ENCODE measurements at regions not wholly inside any gene's neighbourhood (a gene's known extent, or its start where the extent isn't known, plus 50 kb on each side); places are given as distances from the start of the nearest gene placed in this dataset.

DNA sequence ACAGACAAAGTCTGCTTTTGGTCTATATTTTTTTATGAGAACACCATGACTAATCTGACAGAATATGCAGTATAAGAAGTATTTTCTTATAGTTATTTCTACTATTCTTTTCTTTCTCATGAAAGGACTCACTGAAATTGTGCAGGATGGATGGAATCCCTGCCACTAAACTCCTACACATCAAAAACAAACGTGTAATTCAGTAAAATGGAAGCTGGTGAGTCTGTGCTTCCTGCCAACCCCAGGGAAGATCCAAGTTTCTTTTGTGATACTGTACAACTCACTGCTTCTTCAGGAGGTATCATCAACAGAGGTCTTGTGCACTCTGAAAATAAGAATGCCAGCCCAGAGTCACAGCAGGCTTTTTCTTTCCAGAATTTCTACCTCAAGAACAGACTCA lies 241.2 kb downstream of the MRPL39 start:
- dilution Hi-C loops (cut with HindIII; ENCODE audit: low sequenced_read_pairs, unreplicated experiment) (no loop called here), in situ Hi-C loops (cut with MboI; ENCODE audit: low sequenced_read_pairs) (no loop called here), intact Hi-C loops (cut with micrococcal nuclease) (no loop called here)
- H3K56ac ChIP-seq (ENCODE audit: extremely low read depth, insufficient read depth, low read length): no peak overlapping the region
- WGBS, 2 experiments (ENCODE audit: extremely low coverage in 2 of 2, insufficient read length in 1 of 2): no CpG with 5 or more reads among the region's 1 CpG
- no peak overlapping the region for H3K4me3 ChIP-seq (ENCODE audit: insufficient read depth, low read depth, low read length)
- H3K27ac ChIP-seq (ENCODE audit: insufficient read depth, low read length): no peak overlapping the region
- H3K4me2 ChIP-seq (ENCODE audit: low read depth, low read length): no peak overlapping the region
- no peak for ATAC-seq (ENCODE audit: low read depth)
- peak overlapping the region; percentile 5; the same call in 1 of the 3 replicates for H2BK15ac ChIP-seq (ENCODE audit: low read depth, low read length)
- H2BK5ac ChIP-seq (ENCODE audit: low read depth, low read length, poor library complexity, severe bottlenecking): no peak overlapping the region
- no peaks in the 10 kb centered on the region for H3K9me3 ChIP-seq (ENCODE audit: control insufficient read depth, insufficient read depth, low read length)
- CTCF ChIA-PET: interaction anchor here (0.7 kb wide), 1 partner anchor 119 kb away, joined by 3 read pairs; no protein-coding TSS in a partner anchor
- H3K36me3 ChIP-seq (ENCODE audit: control insufficient read depth, insufficient read depth, low read length): no peaks in the 10 kb centered on the region
- H2AK9ac ChIP-seq (replicated peaks; ENCODE audit: low read depth, low read length, poor library complexity): no peak overlapping the region
- peak overlapping the region in 1 of 2 experiments; percentile 32; a peak in 1 of 4 replicates for H4K8ac ChIP-seq (ENCODE audit: low read depth in 2 of 2, low read length in 2 of 2)
- H4K20me1 ChIP-seq (ENCODE audit: insufficient read depth, low read length): no peaks in the 10 kb centered on the region
- 0 out of 2 replicates have a peak, but pooled peaks cover 5% of the 10 kb centered on the region for H3K9me1 ChIP-seq (ENCODE audit: insufficient read depth, low read length)
- POLR2A ChIA-PET (ENCODE audit: unreplicated experiment): no interaction called here
- TF ChIP-seq, protein P1, sequence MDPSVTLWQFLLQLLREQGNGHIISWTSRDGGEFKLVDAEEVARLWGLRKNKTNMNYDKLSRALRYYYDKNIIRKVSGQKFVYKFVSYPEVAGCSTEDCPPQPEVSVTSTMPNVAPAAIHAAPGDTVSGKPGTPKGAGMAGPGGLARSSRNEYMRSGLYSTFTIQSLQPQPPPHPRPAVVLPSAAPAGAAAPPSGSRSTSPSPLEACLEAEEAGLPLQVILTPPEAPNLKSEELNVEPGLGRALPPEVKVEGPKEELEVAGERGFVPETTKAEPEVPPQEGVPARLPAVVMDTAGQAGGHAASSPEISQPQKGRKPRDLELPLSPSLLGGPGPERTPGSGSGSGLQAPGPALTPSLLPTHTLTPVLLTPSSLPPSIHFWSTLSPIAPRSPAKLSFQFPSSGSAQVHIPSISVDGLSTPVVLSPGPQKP (IDR thresholded peaks at IDR 0.05; ENCODE audit: borderline replicate concordance, low read depth, low read length): no peak
- TF ChIP-seq FOS (IDR thresholded peaks at IDR 0.05; ENCODE audit: low read depth, low read length) (no peak), MXI1 (IDR thresholded peaks at IDR 0.05; ENCODE audit: borderline replicate concordance, low read depth, low read length) (no peak), RAD21 (IDR thresholded peaks at IDR 0.05; ENCODE audit: low read length) (no peak), CHD1 (IDR thresholded peaks at IDR 0.05; ENCODE audit: low read depth, low read length) (no peak), MAFK (IDR thresholded peaks at IDR 0.05; ENCODE audit: low read depth, low read length) (no peak), MAZ (IDR thresholded peaks at IDR 0.05; ENCODE audit: borderline replicate concordance, low read depth, low read length) (no peak), POLR2A (IDR thresholded peaks at IDR 0.05; ENCODE audit: low read depth, low read length) (no peak), CEBPB (IDR thresholded peaks at IDR 0.05; ENCODE audit: low read depth, low read length) (no peak), NFE2L2 (IDR thresholded peaks at IDR 0.05; ENCODE audit: low read depth, low read length) (no peak)
- H3K4ac ChIP-seq (ENCODE audit: low read depth, low read length): no peak overlapping the region
- no peak overlapping the region for H2AFZ ChIP-seq (replicated peaks; ENCODE audit: low read length, poor library complexity)
- no peaks in the 10 kb centered on the region for H3K27me3 ChIP-seq (ENCODE audit: control insufficient read depth, insufficient read depth, low read length)
- DNase-seq: no peak
- H3K4me1 ChIP-seq (ENCODE audit: control insufficient read depth, insufficient read depth, low read length): peaks cover 9% of the 10 kb centered on the region
- no peak overlapping the region; the same call in 1 of the 2 replicates for H2BK20ac ChIP-seq (ENCODE audit: low read depth, low read length)
- H2AK5ac ChIP-seq (ENCODE audit: low read depth, low read length): no peak overlapping the region
- H2BK120ac ChIP-seq (ENCODE audit: low read depth, low read length): peak overlapping the region; percentile 3
- H3K79me1 ChIP-seq (ENCODE audit: low read depth in 1 of 2, low read length in 2 of 2): no peaks in the 10 kb centered on the region
- H3K23ac ChIP-seq (ENCODE audit: low read depth, low read length): no peak overlapping the region
- peak overlapping the region; percentile 42; the same call in 1 of the 2 replicates for H3K18ac ChIP-seq (ENCODE audit: low read depth, low read length)
- peak overlapping the region; percentile 14; the same call in 1 of the 2 replicates for H4K91ac ChIP-seq (ENCODE audit: insufficient read depth, low read depth, low read length)
- H4K5ac ChIP-seq (ENCODE audit: low read depth, low read length): peak overlapping the region; percentile 74; the same call in 1 of the 2 replicates
- no peak overlapping the region for H3K9ac ChIP-seq (ENCODE audit: low read depth, low read length)
- 0 out of 2 replicates have a peak overlapping the region, but pooled peaks have one; percentile 61 for H3K14ac ChIP-seq (replicated peaks; ENCODE audit: low read depth, low read length)
- no TSS peak for BruUV-seq (replicated peaks)

Measured in IMR-90 (cell line).